Fibroblast of pulmonary artery (primary cell): ENCODE measurements at regions not wholly inside any gene's neighbourhood (a gene's known extent, or its start where the extent isn't known, plus 50 kb on each side); places are given as distances from the start of the nearest gene placed in this dataset.

Source experiments
- DNase-seq: peaks from one replicate; pipeline ENCODE4 v3.0.0-alpha.2; 2010; ENCODE audit warnings: low read depth
- H3K4me3 ChIP-seq: replicated peaks from 2 replicates; pipeline ENCODE4 v1.5.1; 2011; ENCODE audit warnings: low read depth, mild to moderate bottlenecking, control low read depth, low read length, moderate library complexity
- TF ChIP-seq, protein P1 (sequence below): IDR thresholded peaks from 2 replicates; pipeline ENCODE4 v1.5.1; 2011; ENCODE audit warnings: mild to moderate bottlenecking, control low read depth, low read length, inconsistent platforms; ENCODE audit errors: missing control alignments

DNA sequence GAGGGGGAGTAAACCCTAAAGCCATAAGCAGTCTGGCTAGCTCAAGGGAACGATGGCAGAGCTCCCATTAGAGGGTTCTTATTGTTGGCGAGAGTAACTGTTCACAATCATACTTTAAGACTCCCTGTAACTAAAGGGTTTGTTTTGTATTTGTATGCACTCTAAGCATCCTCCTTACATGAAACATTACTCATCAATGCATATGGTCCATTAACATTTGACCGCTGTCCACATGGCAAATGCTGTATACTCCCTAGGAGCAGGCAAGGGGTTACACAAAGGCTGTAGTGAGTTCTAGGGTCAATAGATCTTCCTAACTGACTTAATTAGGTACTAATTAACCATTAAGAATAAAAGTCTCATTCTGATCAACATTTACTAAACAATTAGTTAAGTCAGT lies 95.3 kb upstream of the MRPS30 start:
- no peak for DNase-seq
- H3K4me3 ChIP-seq, result no peak overlapping the region
- TF ChIP-seq, protein P1, sequence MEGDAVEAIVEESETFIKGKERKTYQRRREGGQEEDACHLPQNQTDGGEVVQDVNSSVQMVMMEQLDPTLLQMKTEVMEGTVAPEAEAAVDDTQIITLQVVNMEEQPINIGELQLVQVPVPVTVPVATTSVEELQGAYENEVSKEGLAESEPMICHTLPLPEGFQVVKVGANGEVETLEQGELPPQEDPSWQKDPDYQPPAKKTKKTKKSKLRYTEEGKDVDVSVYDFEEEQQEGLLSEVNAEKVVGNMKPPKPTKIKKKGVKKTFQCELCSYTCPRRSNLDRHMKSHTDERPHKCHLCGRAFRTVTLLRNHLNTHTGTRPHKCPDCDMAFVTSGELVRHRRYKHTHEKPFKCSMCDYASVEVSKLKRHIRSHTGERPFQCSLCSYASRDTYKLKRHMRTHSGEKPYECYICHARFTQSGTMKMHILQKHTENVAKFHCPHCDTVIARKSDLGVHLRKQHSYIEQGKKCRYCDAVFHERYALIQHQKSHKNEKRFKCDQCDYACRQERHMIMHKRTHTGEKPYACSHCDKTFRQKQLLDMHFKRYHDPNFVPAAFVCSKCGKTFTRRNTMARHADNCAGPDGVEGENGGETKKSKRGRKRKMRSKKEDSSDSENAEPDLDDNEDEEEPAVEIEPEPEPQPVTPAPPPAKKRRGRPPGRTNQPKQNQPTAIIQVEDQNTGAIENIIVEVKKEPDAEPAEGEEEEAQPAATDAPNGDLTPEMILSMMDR, result no peak

DNA sequence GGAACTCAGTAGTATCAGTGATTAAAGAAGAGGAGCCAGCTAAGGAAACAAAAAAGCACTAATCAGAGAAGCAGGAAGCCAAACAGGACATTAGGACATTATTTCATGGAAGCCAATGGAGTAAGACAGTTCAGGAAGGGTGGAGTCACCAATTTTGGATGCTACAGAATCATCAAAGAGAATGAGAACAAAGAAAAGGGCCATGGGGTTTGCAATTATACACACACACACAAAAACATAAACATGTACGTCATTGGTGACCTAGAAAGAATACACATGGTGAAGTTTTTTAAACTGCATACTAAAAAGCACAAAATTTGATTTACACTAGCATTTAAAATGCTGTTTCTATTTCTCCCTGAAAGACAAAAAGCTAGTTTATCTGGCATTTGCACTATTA lies 96.8 kb upstream of the MRPS30 start:
- DNase-seq, result no peak
- TF ChIP-seq, protein P1, result no peak
- no peak overlapping the region for H3K4me3 ChIP-seq

DNA sequence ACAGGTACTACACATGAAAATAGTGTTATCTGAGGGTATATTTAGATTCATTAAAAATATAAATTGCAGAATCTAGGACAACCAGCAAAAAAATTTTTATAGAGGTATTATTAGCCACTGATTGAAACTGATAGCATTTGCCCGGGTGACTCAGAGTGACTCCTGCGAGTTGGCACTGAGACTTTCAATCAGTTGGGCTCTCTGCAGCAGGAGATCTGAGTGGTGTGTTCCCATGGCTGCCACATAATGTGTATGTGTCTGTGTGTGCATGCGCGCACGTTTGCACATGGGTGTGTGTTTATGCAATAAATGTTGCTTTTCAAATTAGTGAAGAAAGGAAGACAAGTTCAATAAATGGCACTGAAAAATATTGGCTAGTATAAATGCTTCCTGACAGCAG lies 100.1 kb upstream of the MRPS30 start:
- DNase-seq, result no peak
- H3K4me3 ChIP-seq, result no peak overlapping the region
- TF ChIP-seq, protein P1, result no peak

DNA sequence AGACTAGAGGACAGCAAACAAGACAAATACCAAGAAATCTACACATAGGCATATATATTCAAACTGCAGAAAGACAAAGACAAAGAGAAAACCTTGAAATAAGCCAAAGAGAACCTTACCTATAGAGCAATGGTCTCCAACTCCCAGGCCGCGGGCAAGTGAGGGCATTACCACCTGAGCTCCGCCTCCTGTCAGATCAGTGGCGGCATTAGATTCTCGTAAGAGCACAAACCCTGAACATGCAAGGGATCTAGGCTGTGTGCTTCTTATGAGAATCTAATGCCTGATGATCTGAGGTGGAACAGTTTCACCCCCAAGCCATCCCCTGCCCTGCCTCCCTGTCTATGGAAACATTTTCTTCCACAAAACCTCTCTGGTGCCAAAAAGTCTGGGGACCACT lies 101.0 kb upstream of the MRPS30 start:
- H3K4me3 ChIP-seq, result no peak overlapping the region
- TF ChIP-seq, protein P1, result no peak
- DNase-seq, result no peak

DNA sequence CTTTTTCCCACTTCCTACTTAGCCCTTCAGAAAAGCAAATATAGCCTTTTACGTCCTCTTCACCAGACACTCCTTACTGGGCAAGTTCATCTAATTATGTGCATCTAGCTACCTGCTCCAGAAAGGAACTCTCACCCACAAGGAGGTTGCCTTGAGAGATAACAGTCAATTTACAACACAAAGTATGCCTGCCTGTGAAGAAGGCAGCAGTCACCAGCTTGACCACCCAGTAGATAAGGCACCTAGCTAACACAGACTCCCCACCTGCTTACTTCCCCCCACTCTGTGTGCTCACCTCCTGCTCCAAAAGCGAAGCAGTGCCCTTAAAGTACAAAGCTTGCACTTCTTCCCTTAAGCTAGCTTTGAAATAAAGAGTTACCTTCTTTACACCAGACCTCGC lies 111.7 kb upstream of the MRPS30 start:
- no peak overlapping the region for H3K4me3 ChIP-seq
- TF ChIP-seq, protein P1, result no peak
- no peak for DNase-seq

DNA sequence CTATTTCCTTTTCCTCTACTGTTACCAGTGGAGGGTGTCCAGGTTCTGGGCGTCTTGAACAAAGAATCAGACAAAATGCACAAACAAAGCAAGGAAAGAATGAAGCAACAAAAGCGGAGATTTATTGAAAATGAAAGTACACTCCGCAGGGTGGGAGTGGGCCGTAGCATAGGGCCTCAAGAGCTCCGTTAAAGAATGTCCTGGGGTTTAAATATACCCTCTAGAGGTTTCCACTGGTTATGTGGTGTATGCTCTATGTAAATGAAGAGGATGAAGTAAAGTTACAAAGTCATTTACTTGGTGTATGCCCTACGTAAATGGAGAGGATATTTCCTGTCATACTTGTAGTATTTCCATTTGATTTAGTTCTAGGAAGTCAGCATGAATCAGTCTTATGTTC lies 113.5 kb upstream of the MRPS30 start:
- DNase-seq, result no peak
- no peak overlapping the region for H3K4me3 ChIP-seq
- TF ChIP-seq, protein P1, result no peak

DNA sequence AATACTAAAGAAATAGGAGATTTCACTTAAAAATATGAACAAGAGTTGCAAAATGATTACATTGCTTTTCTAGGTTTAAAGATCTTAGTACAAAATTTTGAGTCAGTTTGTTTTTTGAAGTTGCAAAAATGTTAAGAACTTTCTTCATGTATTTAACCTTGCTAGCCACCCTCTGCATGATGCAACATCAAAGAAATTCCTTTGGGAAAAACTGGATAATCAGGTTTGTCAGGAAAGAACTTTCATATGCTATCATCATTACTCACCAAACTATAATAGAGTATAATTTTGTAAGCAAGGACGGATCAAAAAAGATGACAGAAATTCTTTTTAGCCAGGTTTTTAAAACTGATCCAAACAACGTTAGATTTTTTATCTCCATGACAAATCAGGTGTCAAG lies 116.9 kb upstream of the MRPS30 start:
- no peak for DNase-seq
- no peak overlapping the region for H3K4me3 ChIP-seq
- TF ChIP-seq, protein P1, result no peak
